ENCODE measurements at regions not wholly inside any gene's neighbourhood (a gene's known extent, or its start where the extent isn't known, plus 50 kb on each side); places are given as distances from the start of the nearest gene placed in this dataset.
"Not testable (repeated sequence)": the region's sequence is repeated elsewhere in the genome, so short reads cannot be mapped to it uniquely, and the experiment has no call there.

DNA sequence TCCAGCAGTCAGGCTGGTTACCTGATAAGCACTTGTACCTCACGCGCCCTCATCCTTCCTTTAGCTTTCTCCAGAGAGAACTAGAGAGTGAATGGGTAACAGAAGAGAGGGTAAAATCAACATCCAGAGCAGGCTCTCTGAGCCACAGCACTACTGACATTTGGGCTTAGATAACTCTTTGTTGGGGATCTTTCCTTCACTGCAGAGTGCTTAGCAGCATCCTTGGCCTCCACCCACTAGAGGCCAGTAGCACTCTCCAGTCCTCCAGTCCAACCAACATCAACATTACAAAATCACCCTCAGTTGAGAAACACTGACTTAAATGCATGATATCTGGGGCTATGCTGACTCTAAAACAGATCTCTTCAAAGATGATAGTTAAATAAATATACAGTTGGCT lies 220.7 kb downstream of the TACR3 start:
- no peaks in the 10 kb centered on the region for H3K27me3 ChIP-seq (ENCODE audit: control insufficient read depth, insufficient read depth, low read length)
- no peaks in the 10 kb centered on the region for H3K36me3 ChIP-seq (replicated peaks; ENCODE audit: control insufficient read depth, insufficient read depth, low read length)
- no peak for DNase-seq
- H3K4me3 ChIP-seq (ENCODE audit: insufficient read depth, low read depth, low read length), result no peak overlapping the region

DNA sequence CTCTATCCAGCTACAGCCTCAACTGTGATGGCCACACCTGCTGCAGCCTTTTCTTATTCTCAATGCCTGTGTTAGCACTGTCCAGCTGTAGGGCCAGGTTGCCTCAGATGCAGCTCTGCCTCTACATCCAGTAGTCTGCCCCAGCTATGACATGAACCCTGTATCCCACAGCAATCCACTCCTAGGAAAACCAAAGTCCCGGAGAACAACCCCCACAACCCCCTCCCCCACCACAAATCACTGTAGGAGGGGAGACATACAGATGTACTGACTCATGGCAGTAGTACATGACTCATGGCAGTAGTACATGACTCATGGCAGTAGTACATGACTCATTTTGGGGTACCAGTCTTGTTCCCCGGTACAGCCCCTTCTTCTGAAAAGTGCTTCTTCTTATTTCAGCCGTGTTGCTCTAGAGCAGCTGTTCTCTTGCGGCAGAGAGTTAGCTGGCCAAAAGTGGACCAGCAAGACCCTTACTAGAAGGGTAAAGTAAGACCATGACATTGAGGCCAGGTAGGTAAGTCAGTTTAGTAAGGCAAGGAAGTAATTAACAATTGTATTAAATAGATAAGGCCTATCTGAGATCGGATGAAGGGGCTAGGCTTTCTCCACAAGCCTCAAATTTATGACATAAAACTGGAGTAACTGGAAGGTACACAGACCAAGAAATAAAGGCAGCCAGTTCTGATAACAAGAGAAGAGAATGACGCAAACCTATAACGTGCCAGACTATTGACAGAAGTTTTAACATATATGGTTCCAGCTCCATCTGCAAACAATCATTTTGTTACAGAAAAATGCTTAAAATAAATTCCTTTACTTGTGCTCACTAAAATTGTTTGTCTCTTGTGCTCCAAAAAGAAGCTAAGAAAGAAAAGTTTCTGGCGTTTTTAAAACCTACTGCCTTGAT lies 221.4 kb downstream of the TACR3 start:
- DNase-seq, result no peak
- no peaks in the 10 kb centered on the region for H3K27me3 ChIP-seq (ENCODE audit: control insufficient read depth, insufficient read depth, low read length)
- H3K36me3 ChIP-seq (replicated peaks; ENCODE audit: control insufficient read depth, insufficient read depth, low read length), result no peaks in the 10 kb centered on the region
- no peak overlapping the region for H3K4me3 ChIP-seq (ENCODE audit: insufficient read depth, low read depth, low read length)

GRCh38 chr4:103497692-103498091 lies 222.1 kb downstream of the TACR3 start:
- Histone ChIP-seq H3K36me3 (replicated peaks; ENCODE audit: control insufficient read depth, insufficient read depth, low read length) (no peaks in the 10 kb centered on the region), H3K4me3 (ENCODE audit: insufficient read depth, low read depth, low read length) (no peak overlapping the region), H3K27me3 (ENCODE audit: control insufficient read depth, insufficient read depth, low read length) (no peaks in the 10 kb centered on the region)
- no peak for DNase-seq

GRCh38 chr4:103496800-103497199 lies 223.0 kb downstream of the TACR3 start:
- no peaks in the 10 kb centered on the region for H3K27me3 ChIP-seq (ENCODE audit: control insufficient read depth, insufficient read depth, low read length)
- no peaks in the 10 kb centered on the region for H3K36me3 ChIP-seq (replicated peaks; ENCODE audit: control insufficient read depth, insufficient read depth, low read length)
- DNase-seq, result no peak
- no peak overlapping the region for H3K4me3 ChIP-seq (ENCODE audit: insufficient read depth, low read depth, low read length)

DNA sequence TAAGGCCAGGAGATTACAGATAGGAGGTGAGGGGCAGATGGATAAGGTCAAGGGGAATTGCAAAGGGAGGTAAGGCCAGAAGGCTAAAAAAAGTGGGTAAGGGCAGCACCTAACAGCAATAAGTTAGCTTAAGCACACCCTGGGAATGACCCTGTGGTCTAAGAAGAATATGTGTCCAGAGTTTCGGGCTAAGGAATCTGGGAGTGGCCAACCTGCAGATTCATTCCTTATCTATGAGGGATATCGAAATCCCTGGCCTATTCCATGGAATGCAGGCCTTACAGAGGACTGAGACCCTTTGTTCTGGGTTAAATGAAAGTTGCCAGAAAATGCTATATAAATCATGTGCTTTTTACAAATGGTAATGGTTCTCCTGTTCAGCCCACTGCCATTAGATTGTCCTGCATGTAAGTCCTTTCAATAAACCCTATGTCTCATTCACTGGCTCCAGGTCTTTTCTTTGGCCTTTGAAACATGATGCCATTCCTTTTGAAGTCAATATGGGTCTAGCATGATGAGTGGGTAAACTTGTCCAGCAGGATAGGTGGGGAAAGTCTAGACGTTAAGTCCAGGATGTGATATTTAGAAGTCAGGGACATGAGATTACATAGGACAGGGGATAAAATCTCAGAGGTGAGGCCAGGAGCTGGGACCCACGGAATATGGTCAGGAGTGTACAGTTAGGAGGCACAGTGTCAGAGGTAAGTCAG lies 226.2 kb downstream of the TACR3 start:
- no peaks in the 10 kb centered on the region for H3K27me3 ChIP-seq (ENCODE audit: control insufficient read depth, insufficient read depth, low read length)
- H3K36me3 ChIP-seq (replicated peaks; ENCODE audit: control insufficient read depth, insufficient read depth, low read length), result no peaks in the 10 kb centered on the region
- DNase-seq, result no peak
- H3K4me3 ChIP-seq (ENCODE audit: insufficient read depth, low read depth, low read length), result no peak overlapping the region

- H3K27me3 ChIP-seq (ENCODE audit: control insufficient read depth, insufficient read depth, low read length); H3K36me3 ChIP-seq (replicated peaks; ENCODE audit: control insufficient read depth, insufficient read depth, low read length); H3K4me3 ChIP-seq (ENCODE audit: insufficient read depth, low read depth, low read length); DNase-seq: not testable (repeated sequence)
Measured at GRCh38 chr4:103485296-103485695, 234.5 kb downstream of the TACR3 start.

DNA sequence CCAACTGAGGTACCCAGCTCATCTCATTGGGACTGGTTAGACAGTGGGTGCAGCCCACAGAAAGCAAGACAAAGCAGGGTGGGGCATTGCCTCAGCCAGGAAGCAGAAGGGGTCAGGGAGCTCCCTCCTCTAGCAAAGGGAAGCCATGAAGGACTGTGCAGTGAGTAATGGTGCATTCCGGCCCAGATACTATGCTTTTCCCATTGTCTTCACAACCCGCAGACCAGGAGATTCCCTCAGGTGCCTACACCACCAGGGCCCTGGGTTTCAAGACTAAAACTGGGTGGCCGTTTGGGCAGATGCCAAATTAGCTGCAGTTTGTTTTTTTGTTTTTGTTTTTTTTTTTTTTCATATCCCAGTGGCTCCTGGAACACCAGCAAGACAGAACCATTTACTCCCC lies 235.3 kb downstream of the TACR3 start:
- no peak for DNase-seq
- Histone ChIP-seq H3K36me3 (replicated peaks; ENCODE audit: control insufficient read depth, insufficient read depth, low read length) (no peaks in the 10 kb centered on the region), H3K4me3 (ENCODE audit: insufficient read depth, low read depth, low read length) (no peak overlapping the region), H3K27me3 (ENCODE audit: control insufficient read depth, insufficient read depth, low read length) (no peaks in the 10 kb centered on the region)

- H3K4me3 ChIP-seq (ENCODE audit: insufficient read depth, low read depth, low read length), result no peak overlapping the region
- no peaks in the 10 kb centered on the region for H3K27me3 ChIP-seq (ENCODE audit: control insufficient read depth, insufficient read depth, low read length)
- no peak for DNase-seq
- H3K36me3 ChIP-seq (replicated peaks; ENCODE audit: control insufficient read depth, insufficient read depth, low read length), result no peaks in the 10 kb centered on the region
Measured at GRCh38 chr4:103482893-103483292, 236.9 kb downstream of the TACR3 start.

DNA sequence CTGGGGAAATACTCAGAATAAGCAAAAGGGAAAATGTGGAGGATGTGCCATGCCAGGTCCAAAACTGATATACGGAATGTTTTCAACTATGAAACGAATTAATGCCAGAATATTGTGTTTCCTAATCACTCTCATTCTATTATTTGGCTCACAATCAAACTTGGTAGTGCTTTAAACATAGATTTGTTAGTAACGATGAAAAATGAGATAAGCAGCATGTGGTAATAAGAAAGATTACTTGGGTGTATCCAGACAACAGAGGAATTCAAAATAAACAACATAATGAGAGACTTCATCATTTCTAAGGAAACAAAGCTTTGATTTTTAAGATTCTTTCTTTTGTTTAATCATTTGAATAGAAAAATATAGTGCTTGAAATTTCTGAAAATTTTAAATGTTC lies 237.3 kb downstream of the TACR3 start:
- Histone ChIP-seq H3K36me3 (replicated peaks; ENCODE audit: control insufficient read depth, insufficient read depth, low read length) (no peaks in the 10 kb centered on the region), H3K27me3 (ENCODE audit: control insufficient read depth, insufficient read depth, low read length) (no peaks in the 10 kb centered on the region), H3K4me3 (ENCODE audit: insufficient read depth, low read depth, low read length) (no peak overlapping the region)
- DNase-seq, result no peak

DNA sequence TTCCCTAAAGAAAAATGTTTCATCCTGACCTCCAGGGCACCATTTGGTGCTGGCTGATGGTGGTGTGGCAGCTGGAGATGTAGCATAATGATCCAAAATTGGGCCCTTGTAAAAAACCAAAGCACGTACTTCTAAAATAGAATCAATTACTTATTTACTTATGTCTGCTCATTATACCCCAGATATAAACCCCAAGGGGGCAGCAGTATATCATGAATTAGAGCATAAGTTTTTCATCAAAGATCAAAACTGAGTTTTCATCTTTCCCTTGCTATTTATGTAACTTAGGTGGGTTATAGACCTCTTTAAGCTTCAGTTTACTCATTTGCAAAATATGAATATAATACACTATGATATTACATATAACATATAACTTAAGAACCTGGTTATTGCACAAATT lies 241.1 kb downstream of the TACR3 start:
- no peak overlapping the region for H3K4me3 ChIP-seq (ENCODE audit: insufficient read depth, low read depth, low read length)
- H3K27me3 ChIP-seq (ENCODE audit: control insufficient read depth, insufficient read depth, low read length), result no peaks in the 10 kb centered on the region
- no peaks in the 10 kb centered on the region for H3K36me3 ChIP-seq (replicated peaks; ENCODE audit: control insufficient read depth, insufficient read depth, low read length)
- no peak for DNase-seq

- H3K27me3 ChIP-seq (ENCODE audit: control insufficient read depth, insufficient read depth, low read length), result no peaks in the 10 kb centered on the region
- DNase-seq, result no peak
- H3K4me3 ChIP-seq (ENCODE audit: insufficient read depth, low read depth, low read length), result no peak overlapping the region
- no peaks in the 10 kb centered on the region for H3K36me3 ChIP-seq (replicated peaks; ENCODE audit: control insufficient read depth, insufficient read depth, low read length)
Measured at GRCh38 chr4:103478210-103478609, 241.6 kb downstream of the TACR3 start.

DNA sequence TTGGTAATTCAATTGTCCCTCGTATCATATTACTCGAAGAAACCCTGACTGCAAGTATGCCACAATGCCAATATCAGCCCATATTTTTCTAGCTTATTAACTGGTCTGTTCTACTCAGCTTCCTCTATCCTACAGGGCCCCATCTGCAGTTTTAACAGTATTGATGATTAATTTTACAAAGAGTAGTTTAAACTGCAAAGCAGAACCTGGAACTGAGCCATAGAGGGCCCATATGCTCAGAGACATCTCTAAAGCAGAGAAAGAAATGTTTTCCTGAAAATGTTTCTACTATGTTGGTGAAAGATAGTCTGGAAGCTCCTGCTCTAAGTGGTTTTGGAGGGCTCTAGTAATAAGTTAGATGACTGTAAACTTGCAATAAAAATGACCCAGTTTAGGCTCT lies 259.4 kb upstream of the CENPE start:
- Histone ChIP-seq H3K27me3 (ENCODE audit: control insufficient read depth, insufficient read depth, low read length) (no peaks in the 10 kb centered on the region), H3K4me3 (ENCODE audit: insufficient read depth, low read depth, low read length) (no peak overlapping the region), H3K36me3 (replicated peaks; ENCODE audit: control insufficient read depth, insufficient read depth, low read length) (no peaks in the 10 kb centered on the region)
- DNase-seq, result no peak

DNA sequence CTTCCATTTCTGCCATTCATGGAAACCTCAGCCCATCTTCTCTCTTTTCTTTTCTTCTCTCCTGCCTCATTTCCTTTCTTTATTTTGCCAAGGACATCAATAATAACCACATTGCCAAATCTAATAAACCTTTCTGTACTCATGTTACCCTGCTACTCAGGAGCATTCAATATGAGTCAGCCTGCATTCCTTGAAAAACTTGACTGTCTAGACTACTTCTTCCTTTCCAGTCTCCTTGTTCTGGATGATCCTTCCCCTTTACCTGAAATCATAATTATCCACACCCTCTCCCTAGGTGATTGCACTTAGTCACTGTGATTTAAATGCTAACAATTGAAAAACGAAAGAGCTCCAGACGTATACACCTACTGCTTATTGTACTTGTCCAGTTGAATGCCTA lies 253.2 kb upstream of the CENPE start:
- no peaks in the 10 kb centered on the region for H3K36me3 ChIP-seq (replicated peaks; ENCODE audit: control insufficient read depth, insufficient read depth, low read length)
- DNase-seq, result no peak

GRCh38 chr4:103450693-103451092 lies 252.6 kb upstream of the CENPE start:
- DNase-seq, result no peak
- H3K27me3 ChIP-seq (ENCODE audit: control insufficient read depth, insufficient read depth, low read length), result no peaks in the 10 kb centered on the region
- H3K36me3 ChIP-seq (replicated peaks; ENCODE audit: control insufficient read depth, insufficient read depth, low read length), result no peaks in the 10 kb centered on the region
- H3K4me3 ChIP-seq (ENCODE audit: insufficient read depth, low read depth, low read length), result no peak overlapping the region

More for the DNA sequence above, 253.2 kb upstream of the CENPE start:
- H3K4me3 ChIP-seq (ENCODE audit: insufficient read depth, low read depth, low read length), result no peak overlapping the region
- no peaks in the 10 kb centered on the region for H3K27me3 ChIP-seq (ENCODE audit: control insufficient read depth, insufficient read depth, low read length)

- Histone ChIP-seq H3K4me3 (ENCODE audit: insufficient read depth, low read depth, low read length) (no peak overlapping the region), H3K36me3 (replicated peaks; ENCODE audit: control insufficient read depth, insufficient read depth, low read length) (no peaks in the 10 kb centered on the region), H3K27me3 (ENCODE audit: control insufficient read depth, insufficient read depth, low read length) (no peaks in the 10 kb centered on the region)
- DNase-seq, result no peak
Measured at GRCh38 chr4:103449296-103450023, 251.3 kb upstream of the CENPE start.

Data from H7 (cell line).